ENCODE measurements at regions not wholly inside any gene's neighbourhood (a gene's known extent, or its start where the extent isn't known, plus 50 kb on each side); places are given as distances from the start of the nearest gene placed in this dataset.

DNA sequence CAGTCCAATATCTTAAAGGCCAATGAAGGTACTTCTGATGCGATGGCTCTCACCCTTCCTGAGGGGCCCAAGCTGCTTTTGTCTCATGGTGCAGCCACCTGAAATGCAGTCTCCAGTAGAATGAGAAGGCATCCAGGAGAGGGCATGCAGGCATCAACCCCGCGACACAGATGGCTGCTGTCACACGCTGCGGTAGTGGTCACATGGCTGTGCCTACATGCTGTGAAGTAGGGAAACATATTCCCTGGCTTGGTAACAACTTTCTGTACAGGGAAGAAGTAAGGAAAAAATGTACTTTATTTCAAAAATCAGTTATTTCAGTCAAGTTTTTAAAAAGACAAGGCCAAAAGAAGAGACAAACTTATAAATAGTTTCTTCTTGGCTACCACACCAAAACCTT is 139.9 kb downstream of the TRIML1 start:
- no peak for TF ChIP-seq PHF8 (IDR thresholded peaks at IDR 0.05; ENCODE audit: borderline replicate concordance, low read depth)
- TF ChIP-seq, protein P1, sequence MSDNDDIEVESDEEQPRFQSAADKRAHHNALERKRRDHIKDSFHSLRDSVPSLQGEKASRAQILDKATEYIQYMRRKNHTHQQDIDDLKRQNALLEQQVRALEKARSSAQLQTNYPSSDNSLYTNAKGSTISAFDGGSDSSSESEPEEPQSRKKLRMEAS (IDR thresholded peaks at IDR 0.05), result no peak
- no peak for TF ChIP-seq TP53 (CRISPR knock-in tag; IDR thresholded peaks at IDR 0.05)
- no peak for TF ChIP-seq POLR2AphosphoS2 (conservative IDR thresholded peaks at IDR 0.05; ENCODE audit: low read length)
- TF ChIP-seq, protein P2, sequence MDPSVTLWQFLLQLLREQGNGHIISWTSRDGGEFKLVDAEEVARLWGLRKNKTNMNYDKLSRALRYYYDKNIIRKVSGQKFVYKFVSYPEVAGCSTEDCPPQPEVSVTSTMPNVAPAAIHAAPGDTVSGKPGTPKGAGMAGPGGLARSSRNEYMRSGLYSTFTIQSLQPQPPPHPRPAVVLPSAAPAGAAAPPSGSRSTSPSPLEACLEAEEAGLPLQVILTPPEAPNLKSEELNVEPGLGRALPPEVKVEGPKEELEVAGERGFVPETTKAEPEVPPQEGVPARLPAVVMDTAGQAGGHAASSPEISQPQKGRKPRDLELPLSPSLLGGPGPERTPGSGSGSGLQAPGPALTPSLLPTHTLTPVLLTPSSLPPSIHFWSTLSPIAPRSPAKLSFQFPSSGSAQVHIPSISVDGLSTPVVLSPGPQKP (IDR thresholded peaks at IDR 0.05; ENCODE audit: low read depth, low read length), result no peak
- TF ChIP-seq FOSL2 (IDR thresholded peaks at IDR 0.05), result no peak
- no peak for TF ChIP-seq FOSL2 (CRISPR knock-in tag; IDR thresholded peaks at IDR 0.05)
- TF ChIP-seq, protein P3, sequence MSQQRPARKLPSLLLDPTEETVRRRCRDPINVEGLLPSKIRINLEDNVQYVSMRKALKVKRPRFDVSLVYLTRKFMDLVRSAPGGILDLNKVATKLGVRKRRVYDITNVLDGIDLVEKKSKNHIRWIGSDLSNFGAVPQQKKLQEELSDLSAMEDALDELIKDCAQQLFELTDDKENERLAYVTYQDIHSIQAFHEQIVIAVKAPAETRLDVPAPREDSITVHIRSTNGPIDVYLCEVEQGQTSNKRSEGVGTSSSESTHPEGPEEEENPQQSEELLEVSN (IDR thresholded peaks at IDR 0.05; ENCODE audit: borderline replicate concordance, low read depth), result no peak
- no peak for TF ChIP-seq MYC (IDR thresholded peaks at IDR 0.05; ENCODE audit: borderline replicate concordance, low read length)
- TF ChIP-seq KDM5A (IDR thresholded peaks at IDR 0.05), result no peak
- TF ChIP-seq, protein P4, sequence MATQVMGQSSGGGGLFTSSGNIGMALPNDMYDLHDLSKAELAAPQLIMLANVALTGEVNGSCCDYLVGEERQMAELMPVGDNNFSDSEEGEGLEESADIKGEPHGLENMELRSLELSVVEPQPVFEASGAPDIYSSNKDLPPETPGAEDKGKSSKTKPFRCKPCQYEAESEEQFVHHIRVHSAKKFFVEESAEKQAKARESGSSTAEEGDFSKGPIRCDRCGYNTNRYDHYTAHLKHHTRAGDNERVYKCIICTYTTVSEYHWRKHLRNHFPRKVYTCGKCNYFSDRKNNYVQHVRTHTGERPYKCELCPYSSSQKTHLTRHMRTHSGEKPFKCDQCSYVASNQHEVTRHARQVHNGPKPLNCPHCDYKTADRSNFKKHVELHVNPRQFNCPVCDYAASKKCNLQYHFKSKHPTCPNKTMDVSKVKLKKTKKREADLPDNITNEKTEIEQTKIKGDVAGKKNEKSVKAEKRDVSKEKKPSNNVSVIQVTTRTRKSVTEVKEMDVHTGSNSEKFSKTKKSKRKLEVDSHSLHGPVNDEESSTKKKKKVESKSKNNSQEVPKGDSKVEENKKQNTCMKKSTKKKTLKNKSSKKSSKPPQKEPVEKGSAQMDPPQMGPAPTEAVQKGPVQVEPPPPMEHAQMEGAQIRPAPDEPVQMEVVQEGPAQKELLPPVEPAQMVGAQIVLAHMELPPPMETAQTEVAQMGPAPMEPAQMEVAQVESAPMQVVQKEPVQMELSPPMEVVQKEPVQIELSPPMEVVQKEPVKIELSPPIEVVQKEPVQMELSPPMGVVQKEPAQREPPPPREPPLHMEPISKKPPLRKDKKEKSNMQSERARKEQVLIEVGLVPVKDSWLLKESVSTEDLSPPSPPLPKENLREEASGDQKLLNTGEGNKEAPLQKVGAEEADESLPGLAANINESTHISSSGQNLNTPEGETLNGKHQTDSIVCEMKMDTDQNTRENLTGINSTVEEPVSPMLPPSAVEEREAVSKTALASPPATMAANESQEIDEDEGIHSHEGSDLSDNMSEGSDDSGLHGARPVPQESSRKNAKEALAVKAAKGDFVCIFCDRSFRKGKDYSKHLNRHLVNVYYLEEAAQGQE (IDR thresholded peaks at IDR 0.05), result no peak
- FAIRE-seq (no peak), ATAC-seq (no peak), DNase-seq (ENCODE audit: low read depth in 1 of 2, low spot score in 1 of 2) (no peak)
- H3K9me3 ChIP-seq, result no peaks in the 10 kb centered on the region
- CTCF ChIA-PET, result no interaction called here
- H3K4me2 ChIP-seq, result no peak overlapping the region
- H3K4me1 ChIP-seq, result no peaks in the 10 kb centered on the region
- WGBS (ENCODE audit: missing lambda C conversion rate), result 100% methylated on average over 5 of the region's 5 CpGs
- POLR2A ChIA-PET, result no interaction called here
- H3K4me3 ChIP-seq, result no peak overlapping the region
- H3K27ac ChIP-seq, result no peak overlapping the region

DNA sequence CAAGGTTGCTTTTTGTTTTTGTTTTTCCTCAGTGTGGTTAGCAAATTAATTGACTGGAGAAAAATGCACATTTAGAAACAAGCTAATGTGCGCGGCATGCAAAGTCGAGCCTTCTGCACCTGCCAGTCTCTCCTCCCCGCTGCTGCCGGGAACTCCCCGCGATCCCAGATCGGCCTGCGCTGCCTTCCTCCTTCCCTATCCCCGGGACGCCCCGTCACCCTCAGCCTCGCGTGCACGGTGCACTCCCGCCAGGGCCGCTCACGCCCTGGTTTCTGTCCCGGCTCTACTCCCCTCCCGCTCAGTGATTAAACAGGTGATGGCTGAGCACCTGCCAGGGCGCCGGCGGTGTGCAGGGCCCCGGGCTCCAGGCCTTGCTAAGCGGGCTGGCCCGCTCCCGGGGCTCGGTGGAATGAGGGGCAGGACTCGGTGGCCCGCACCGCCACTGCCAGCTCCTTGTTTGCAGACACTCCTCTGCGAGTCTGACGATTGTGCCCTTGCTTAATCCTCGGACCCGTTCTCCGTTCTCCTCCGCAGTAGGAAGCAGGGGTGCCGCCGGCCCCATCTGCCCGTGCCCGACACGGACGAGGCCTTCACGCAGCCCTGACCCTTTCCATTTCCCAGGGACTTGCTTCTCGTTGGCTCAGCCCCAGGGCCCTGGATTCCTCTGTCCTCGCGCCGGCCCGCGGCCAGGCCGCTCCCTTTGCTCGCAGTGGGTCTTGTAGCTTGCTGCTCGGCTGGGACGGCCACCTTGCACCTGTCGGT is 143.4 kb downstream of the TRIML1 start:
- ATAC-seq (no peak), FAIRE-seq (no peak), DNase-seq (ENCODE audit: low read depth in 1 of 2, low spot score in 1 of 2) (no peak)
- Histone ChIP-seq H3K4me3 (no peak overlapping the region), H3K27ac (no peak overlapping the region), H3K4me1 (no peaks in the 10 kb centered on the region), H3K4me2 (no peak overlapping the region), H3K9me3 (no peaks in the 10 kb centered on the region)
- CTCF ChIA-PET, result no interaction called here
- WGBS (ENCODE audit: missing lambda C conversion rate), result 92% methylated on average over 47 of the region's 55 CpGs
- no peak for TF ChIP-seq SMC3 (IDR thresholded peaks at IDR 0.05)
- TF ChIP-seq NPAS2 (CRISPR knock-in tag; IDR thresholded peaks at IDR 0.05; ENCODE audit: borderline replicate concordance), result no peak
- POLR2A ChIA-PET, result no interaction called here

DNA sequence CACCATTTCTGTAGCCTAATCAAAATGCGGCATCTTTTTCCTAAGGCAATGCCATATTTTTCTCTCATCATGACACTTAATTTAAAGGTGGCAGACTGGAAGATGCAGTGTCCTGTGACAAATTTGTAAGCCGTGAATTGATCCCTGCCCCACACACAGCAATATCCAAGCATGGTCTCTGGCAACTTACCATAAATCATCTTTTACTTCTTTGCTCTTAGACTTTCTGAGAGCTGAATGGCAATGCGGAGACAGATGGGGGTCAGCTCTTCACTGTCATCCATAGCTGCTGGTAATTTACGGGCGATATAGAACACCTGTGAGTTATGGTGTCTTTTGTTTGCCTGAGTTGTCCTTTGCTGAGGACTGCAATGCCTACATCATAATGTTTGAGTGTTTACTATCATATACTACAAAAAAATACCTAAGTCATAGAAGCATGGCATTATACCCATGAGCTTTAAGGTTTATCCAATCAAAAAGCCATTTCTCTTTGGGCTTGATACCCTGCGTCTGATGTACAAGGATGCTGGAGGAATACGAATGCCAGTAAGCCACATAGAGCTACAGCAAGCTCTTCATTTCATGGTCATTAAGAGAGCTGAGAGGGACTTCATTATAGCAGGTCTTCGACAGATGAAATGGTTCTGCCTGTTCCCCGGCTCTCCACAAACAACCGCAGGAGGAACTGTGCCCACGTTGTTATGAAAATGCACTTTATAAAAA is 148.1 kb downstream of the TRIML1 start:
- WGBS (ENCODE audit: missing lambda C conversion rate), result 89% methylated on average over 11 of the region's 11 CpGs
- ATAC-seq (no peak), FAIRE-seq (no peak), DNase-seq (ENCODE audit: low read depth in 1 of 2, low spot score in 1 of 2) (no peak)
- no peak overlapping the region for H3K4me2 ChIP-seq
- no peak overlapping the region for H3K4me3 ChIP-seq
- TF ChIP-seq, protein P1 (IDR thresholded peaks at IDR 0.05), result no peak
- POLR2A ChIA-PET, result no interaction called here
- no peaks in the 10 kb centered on the region for H3K9me3 ChIP-seq
- no peak overlapping the region for H3K27ac ChIP-seq
- no peaks in the 10 kb centered on the region for H3K4me1 ChIP-seq
- CTCF ChIA-PET, result no interaction called here

Measured in A549 (cell line).